Common myeloid progenitor, CD34-positive (primary cell): ENCODE measurements at regions not wholly inside any gene's neighbourhood (a gene's known extent, or its start where the extent isn't known, plus 50 kb on each side); places are given as distances from the start of the nearest gene placed in this dataset.

Source experiments
- CTCF ChIA-PET: fragments of 350-600 bp; sonication (Branson Sonifier 250); formaldehyde crosslinking; loops from one replicate; lab custom pipeline; 2021; ENCODE audit warnings: antibody characterized with exemption; lab: Charles Lee
- POLR2A ChIA-PET: fragments of 350-600 bp; sonication (Branson Sonifier 250); formaldehyde crosslinking; loops from one replicate; lab custom pipeline; 2021; ENCODE audit warnings: antibody characterized with exemption; lab: Charles Lee
- DNase-seq, 3 donors: peaks; one replicate each; pipeline versions ENCODE4 v3.0.0 to v3.0.0-alpha.2; 2013
- H3K27ac ChIP-seq, 2 experiments: 1 replicate in 1 of 2; 2 replicates in 1 of 2; pipeline ENCODE4 v1.7.0; 2013; ENCODE audit warnings: inconsistent platforms in 2 of 2, low read length in 2 of 2, mild to moderate bottlenecking in 2 of 2, low read depth in 1 of 2, moderate library complexity in 1 of 2; ENCODE audit not compliant: severe bottlenecking in 2 of 2, insufficient read depth in 1 of 2, poor library complexity in 1 of 2
- H3K27me3 ChIP-seq, 5 experiments: replicated peaks in 2 of 5; 1 replicate in 3 of 5; 2 replicates in 2 of 5; pipeline versions ENCODE4 v1.6.1 to v1.7.0; 2013; ENCODE audit warnings: low read length in 4 of 5, mild to moderate bottlenecking in 2 of 5, moderate library complexity in 2 of 5, inconsistent platforms in 1 of 5; ENCODE audit not compliant: insufficient read depth in 5 of 5, control insufficient read depth in 4 of 5
- H3K36me3 ChIP-seq, 4 experiments: 1 replicate in 2 of 4; 2 replicates in 2 of 4; pipeline versions ENCODE4 v1.6.1 to v1.7.0; 2013; ENCODE audit warnings: low read length in 3 of 4, control low read depth in 1 of 4, mild to moderate bottlenecking in 1 of 4; ENCODE audit not compliant: control insufficient read depth in 4 of 4, insufficient read depth in 4 of 4
- H3K4me1 ChIP-seq, 4 experiments: 1 replicate in 3 of 4; 2 replicates in 1 of 4; pipeline versions ENCODE4 v1.6.1 to v1.7.1; 2013; ENCODE audit warnings: low read length in 3 of 4, mild to moderate bottlenecking in 3 of 4, control low read depth in 1 of 4, inconsistent platforms in 1 of 4, moderate library complexity in 1 of 4; ENCODE audit not compliant: control insufficient read depth in 4 of 4, insufficient read depth in 4 of 4; ENCODE audit errors: control extremely low read depth in 1 of 4
- H3K4me3 ChIP-seq, 7 experiments: 1 replicate in 4 of 7; 2 replicates in 3 of 7; pipeline versions ENCODE4 v1.5.1 to v1.7.0; 2013; ENCODE audit warnings: mild to moderate bottlenecking in 7 of 7, low read length in 6 of 7, moderate library complexity in 6 of 7, inconsistent platforms in 2 of 7, low read depth in 2 of 7, control low read depth in 1 of 7; ENCODE audit not compliant: insufficient read depth in 4 of 7, control insufficient read depth in 1 of 7; ENCODE audit errors: extremely low read depth in 1 of 7
- H3K9me3 ChIP-seq, 5 experiments: 1 replicate in 4 of 5; 2 replicates in 1 of 5; pipeline versions ENCODE4 v1.6.1 to v1.7.1; 2013; ENCODE audit warnings: low read length in 4 of 5, mild to moderate bottlenecking in 2 of 5, inconsistent platforms in 1 of 5, low read depth in 1 of 5, moderate library complexity in 1 of 5; ENCODE audit not compliant: control insufficient read depth in 4 of 5, insufficient read depth in 2 of 5; ENCODE audit errors: control extremely low read depth in 1 of 5
- WGBS: methylation state at CpG from one replicate; pipeline ENCODE4 v1.1.5; 2013; ENCODE audit not compliant: insufficient coverage; 5-methylcytosine and 5-hydroxymethylcytosine counted together

GRCh38 chr3:154540950-154541604, 111.1 kb upstream of the GPR149 start:
- Histone ChIP-seq H3K4me1 (peaks cover 0 to 6% (median 4%) of the 10 kb centered on the region in 4 experiments), H3K27ac (no peak overlapping the region), H3K36me3 (no peaks in the 10 kb centered on the region), H3K9me3 (no peaks in the 10 kb centered on the region), H3K27me3 (peaks cover 0 to 3% (median 0%) of the 10 kb centered on the region in 5 experiments), H3K4me3 (no peak overlapping the region)
- DNase-seq, result peak in 1 of 3 donors; percentile 11
- CTCF ChIA-PET, result no interaction called here
- no CpG with 5 or more reads among the region's 2 CpGs for WGBS
- POLR2A ChIA-PET, result no interaction called here

GRCh38 chr3:154538566-154539360, 108.8 kb upstream of the GPR149 start:
- POLR2A ChIA-PET, result no interaction called here
- H3K27ac ChIP-seq, result no peak overlapping the region
- WGBS, result 80% methylated on average over 1 of the region's 5 CpGs
- H3K9me3 ChIP-seq, result no peaks in the 10 kb centered on the region
- peaks cover 0 to 6% (median 4%) of the 10 kb centered on the region in 4 experiments for H3K4me1 ChIP-seq
- H3K36me3 ChIP-seq, result no peaks in the 10 kb centered on the region
- peaks cover 0 to 3% (median 0%) of the 10 kb centered on the region in 5 experiments for H3K27me3 ChIP-seq
- DNase-seq, result no peak
- CTCF ChIA-PET, result no interaction called here
- no peak overlapping the region for H3K4me3 ChIP-seq

- ChIA-PET CTCF (no interaction called here), POLR2A (no interaction called here)
- DNase-seq, result peak in 1 of 3 donors; percentile 3
- Histone ChIP-seq H3K9me3 (no peaks in the 10 kb centered on the region), H3K27me3 (peaks cover 0 to 3% (median 0%) of the 10 kb centered on the region in 5 experiments), H3K27ac (no peak overlapping the region), H3K4me1 (peaks cover 0 to 6% (median 4%) of the 10 kb centered on the region in 4 experiments), H3K4me3 (no peak overlapping the region), H3K36me3 (no peaks in the 10 kb centered on the region)
- WGBS, result no CpG with 5 or more reads among the region's 1 CpG
Measured at GRCh38 chr3:154536751-154537150, 106.8 kb upstream of the GPR149 start.

GRCh38 chr3:154522036-154522602, 92.1 kb upstream of the GPR149 start:
- H3K4me3 ChIP-seq, result no peak overlapping the region
- H3K4me1 ChIP-seq, result no peaks in the 10 kb centered on the region
- no peaks in the 10 kb centered on the region for H3K9me3 ChIP-seq
- H3K36me3 ChIP-seq, result no peaks in the 10 kb centered on the region
- POLR2A ChIA-PET, result no interaction called here
- peak in 2 of 3 donors; percentile 36 to 51 for DNase-seq
- H3K27me3 ChIP-seq, result no peaks in the 10 kb centered on the region
- no peak overlapping the region for H3K27ac ChIP-seq
- CTCF ChIA-PET, result no interaction called here

GRCh38 chr3:154517404-154517803, 87.4 kb upstream of the GPR149 start:
- ChIA-PET POLR2A (no interaction called here), CTCF (no interaction called here)
- Histone ChIP-seq H3K27me3 (no peaks in the 10 kb centered on the region), H3K36me3 (no peaks in the 10 kb centered on the region), H3K27ac (no peak overlapping the region), H3K4me3 (no peak overlapping the region), H3K9me3 (no peaks in the 10 kb centered on the region), H3K4me1 (no peaks in the 10 kb centered on the region)
- DNase-seq, result no peak
- WGBS, result no CpG with 5 or more reads among the region's 2 CpGs

- Histone ChIP-seq H3K4me3 (no peak overlapping the region), H3K36me3 (no peaks in the 10 kb centered on the region), H3K27ac (no peak overlapping the region), H3K4me1 (no peaks in the 10 kb centered on the region), H3K9me3 (no peaks in the 10 kb centered on the region), H3K27me3 (no peaks in the 10 kb centered on the region)
- ChIA-PET POLR2A (no interaction called here), CTCF (no interaction called here)
- DNase-seq, result no peak
- no CpG with 5 or more reads among the region's 1 CpG for WGBS
Measured at GRCh38 chr3:154515921-154516320, 85.9 kb upstream of the GPR149 start.

GRCh38 chr3:154510780-154511179, 80.8 kb upstream of the GPR149 start:
- no peak for DNase-seq
- WGBS, result 100% methylated on average over 2 of the region's 2 CpGs
- Histone ChIP-seq H3K27ac (no peak overlapping the region), H3K36me3 (no peaks in the 10 kb centered on the region), H3K27me3 (no peaks in the 10 kb centered on the region), H3K4me3 (no peak overlapping the region), H3K4me1 (no peaks in the 10 kb centered on the region), H3K9me3 (peaks cover 0 to 3% (median 0%) of the 10 kb centered on the region in 5 experiments)
- CTCF ChIA-PET, result no interaction called here
- POLR2A ChIA-PET, result no interaction called here
